ENCODE measurements at regions not wholly inside any gene's neighbourhood (a gene's known extent, or its start where the extent isn't known, plus 50 kb on each side); places are given as distances from the start of the nearest gene placed in this dataset.
"Not testable (repeated sequence)": the region's sequence is repeated elsewhere in the genome, so short reads cannot be mapped to it uniquely, and the experiment has no call there.

DNA sequence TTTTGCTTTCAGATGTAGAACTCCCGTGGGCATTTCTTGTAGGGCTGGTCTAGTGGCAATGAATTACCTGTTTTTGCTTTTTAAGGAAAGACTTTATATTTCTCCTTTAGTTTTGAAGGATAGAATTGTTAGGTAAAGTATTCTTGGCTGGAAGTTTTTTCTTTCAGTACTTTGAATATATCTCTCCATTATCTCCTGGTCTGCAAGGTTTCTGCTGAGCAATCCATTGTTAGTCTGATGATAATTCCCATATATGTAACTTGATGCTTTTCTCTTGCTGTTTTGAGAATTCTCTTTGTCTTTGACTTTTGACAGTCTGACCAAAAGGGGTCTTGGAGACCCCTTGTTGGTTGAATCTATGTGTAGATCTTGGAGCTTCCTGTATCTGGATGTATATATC lies 198.1 kb downstream of the TMEM167A start:
- intact Hi-C loops (cut with DNase I) = no loop called here
- Histone ChIP-seq H3K4me3 (no peak overlapping the region), H3K27me3 (ENCODE audit: insufficient read depth in 3 of 3, low read length in 2 of 3) (no peaks in the 10 kb centered on the region), H3K4me1 (no peaks in the 10 kb centered on the region), H3K9me3 (peaks cover 10% of the 10 kb centered on the region), H3K27ac (no peak overlapping the region), H3K36me3 (ENCODE audit: insufficient read depth in 1 of 2, low read depth in 1 of 2) (no peaks in the 10 kb centered on the region)
- TF ChIP-seq CTCF (IDR thresholded peaks at IDR 0.05) = no peak
- WGBS, 3 donors = 78 to 85% (median 79%) methylated on average over 1 of the region's 1 CpG
- no peak for ATAC-seq
- DNase-seq = no peak

GRCh38 chr5:82873452-82873851 lies 203.7 kb downstream of the TMEM167A start:
- no peaks in the 10 kb centered on the region for H3K9me3 ChIP-seq
- DNase-seq (no peak), ATAC-seq (no peak)
- no peak overlapping the region for H3K27ac ChIP-seq
- no peaks in the 10 kb centered on the region for H3K27me3 ChIP-seq (ENCODE audit: insufficient read depth in 3 of 3, low read length in 2 of 3)
- no peaks in the 10 kb centered on the region for H3K36me3 ChIP-seq (ENCODE audit: insufficient read depth in 1 of 2, low read depth in 1 of 2)
- no peak overlapping the region for H3K4me3 ChIP-seq
- no peak for TF ChIP-seq CTCF (IDR thresholded peaks at IDR 0.05)
- no peaks in the 10 kb centered on the region for H3K4me1 ChIP-seq
- WGBS, 3 donors = 16 to 38% (median 29%) methylated on average over 2 of the region's 2 CpGs
- intact Hi-C loops (cut with DNase I) = no loop called here

GRCh38 chr5:82872321-82873288 lies 204.6 kb downstream of the TMEM167A start:
- H3K4me1 ChIP-seq; H3K36me3 ChIP-seq (ENCODE audit: insufficient read depth in 1 of 2, low read depth in 1 of 2); H3K27me3 ChIP-seq (ENCODE audit: insufficient read depth in 3 of 3, low read length in 2 of 3); intact Hi-C loops (cut with DNase I); DNase-seq; ATAC-seq; H3K27ac ChIP-seq; H3K4me3 ChIP-seq; H3K9me3 ChIP-seq: not testable (repeated sequence)
- WGBS, 3 donors = 85 to 88% (median 86%) methylated on average over 22 to 29 of the region's 30 CpGs

DNA sequence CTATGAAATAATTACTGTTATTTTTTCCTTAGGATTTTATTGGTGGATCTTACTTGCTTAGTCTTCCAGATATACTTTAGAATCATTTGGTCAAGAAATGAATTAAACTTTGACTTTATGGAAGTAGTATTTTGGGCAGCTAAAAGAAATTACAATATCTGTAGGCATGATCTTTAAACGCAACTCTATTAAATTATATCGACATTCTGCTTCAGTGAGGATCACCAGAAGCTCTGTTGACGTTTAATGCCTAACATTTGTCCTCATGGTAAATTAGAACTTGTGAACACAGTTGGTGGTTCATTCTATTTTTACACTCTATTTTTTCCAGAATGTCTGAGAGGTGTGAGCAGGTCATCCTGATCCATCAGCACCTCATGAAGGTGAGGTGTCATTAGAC lies 211.6 kb downstream of the TMEM167A start:
- no peak for TF ChIP-seq CTCF (IDR thresholded peaks at IDR 0.05)
- 79 to 80% (median 79%) methylated on average over 3 of the region's 3 CpGs for WGBS, 3 donors
- Histone ChIP-seq H3K27me3 (ENCODE audit: insufficient read depth in 3 of 3, low read length in 2 of 3) (no peaks in the 10 kb centered on the region), H3K27ac (no peak overlapping the region), H3K9me3 (no peaks in the 10 kb centered on the region), H3K4me3 (no peak overlapping the region), H3K4me1 (no peaks in the 10 kb centered on the region), H3K36me3 (ENCODE audit: insufficient read depth in 1 of 2, low read depth in 1 of 2) (no peaks in the 10 kb centered on the region)
- intact Hi-C loops (cut with DNase I) = no loop called here
- ATAC-seq (no peak), DNase-seq (no peak)

DNA sequence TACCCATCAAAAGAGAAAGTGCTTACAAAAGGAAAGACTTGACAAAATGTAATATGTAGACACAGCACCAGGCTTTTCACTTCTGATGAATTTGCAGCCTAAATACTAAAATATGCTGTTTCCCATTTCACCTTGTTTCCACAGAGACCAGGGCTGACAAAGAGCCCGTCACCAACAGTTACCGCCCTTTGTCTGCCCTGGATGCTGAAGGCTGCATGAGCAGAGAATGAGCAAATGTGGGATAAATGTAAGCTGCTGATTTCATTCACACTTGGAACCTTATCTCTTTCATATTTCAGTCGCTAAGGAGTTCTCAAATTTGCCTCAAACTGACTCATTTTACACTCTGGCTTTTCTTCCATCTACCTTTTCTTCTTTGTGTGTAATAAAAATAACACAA lies 213.9 kb downstream of the TMEM167A start:
- DNase-seq (no peak), ATAC-seq (no peak)
- TF ChIP-seq CTCF (IDR thresholded peaks at IDR 0.05) = no peak
- 59 to 70% (median 60%) methylated on average over 3 of the region's 3 CpGs for WGBS, 3 donors
- intact Hi-C loops (cut with DNase I) = no loop called here
- Histone ChIP-seq H3K27me3 (ENCODE audit: insufficient read depth in 3 of 3, low read length in 2 of 3) (no peaks in the 10 kb centered on the region), H3K4me3 (no peak overlapping the region), H3K27ac (no peak overlapping the region), H3K9me3 (no peaks in the 10 kb centered on the region), H3K36me3 (ENCODE audit: insufficient read depth in 1 of 2, low read depth in 1 of 2) (no peaks in the 10 kb centered on the region), H3K4me1 (no peaks in the 10 kb centered on the region)

Data from psoas muscle (tissue), 7 donors.